ENCODE measurements at regions not wholly inside any gene's neighbourhood (a gene's known extent, or its start where the extent isn't known, plus 50 kb on each side); places are given as distances from the start of the nearest gene placed in this dataset.

GRCh38 chr6:43970913-43971775, 156.1 kb downstream of the MRPL14 start (continued):
- TF ChIP-seq NR2C1 (IDR thresholded peaks at IDR 0.05) = no peak
- TF ChIP-seq NR2C1 (tag; IDR thresholded peaks at IDR 0.05) = peak; percentile 45; the same call in 1 of the 2 replicates
- TF ChIP-seq GTF2A2 (tag; IDR thresholded peaks at IDR 0.05) = 0 out of 2 replicates have a peak, but pooled peaks have one; percentile 25
- no peak for TF ChIP-seq ZEB2 (IDR thresholded peaks at IDR 0.05)
- 0 out of 2 replicates have a peak, but pooled peaks have one; percentile 44 for TF ChIP-seq ZNF23 (CRISPR knock-in tag; IDR thresholded peaks at IDR 0.05)
- TF ChIP-seq ZSCAN32 (CRISPR knock-in tag; IDR thresholded peaks at IDR 0.05) = no peak
- TF ChIP-seq ZNF592 (IDR thresholded peaks at IDR 0.05) = peak; percentile 85
- TF ChIP-seq HDAC3 (IDR thresholded peaks at IDR 0.05; ENCODE audit: borderline replicate concordance, partially characterized antibody) = no peak
- TF ChIP-seq ZNF41 (CRISPR knock-in tag; conservative IDR thresholded peaks at IDR 0.05) = 0 out of 2 replicates have a peak, but pooled peaks have one; percentile 3
- no peak for TF ChIP-seq ZNF407 (IDR thresholded peaks at IDR 0.05; ENCODE audit: low read depth)
- no peak for TF ChIP-seq WHSC1 (IDR thresholded peaks at IDR 0.05; ENCODE audit: low read length)
- TF ChIP-seq NCOR1 (IDR thresholded peaks at IDR 0.05) = no peak
- TF ChIP-seq ZNF274 (IDR thresholded peaks at IDR 0.05; ENCODE audit: borderline replicate concordance, low read depth, low read length) = no peak
- TF ChIP-seq MITF (IDR thresholded peaks at IDR 0.05) = no peak

Data from K562 (cell line).